ENCODE measurements at regions not wholly inside any gene's neighbourhood (a gene's known extent, or its start where the extent isn't known, plus 50 kb on each side); places are given as distances from the start of the nearest gene placed in this dataset.
A peak's percentile ranks its signal among the peaks of the same experiment; 100 is the strongest.
"Not testable (repeated sequence)": the region's sequence is repeated elsewhere in the genome, so short reads cannot be mapped to it uniquely, and the experiment has no call there.

DNA sequence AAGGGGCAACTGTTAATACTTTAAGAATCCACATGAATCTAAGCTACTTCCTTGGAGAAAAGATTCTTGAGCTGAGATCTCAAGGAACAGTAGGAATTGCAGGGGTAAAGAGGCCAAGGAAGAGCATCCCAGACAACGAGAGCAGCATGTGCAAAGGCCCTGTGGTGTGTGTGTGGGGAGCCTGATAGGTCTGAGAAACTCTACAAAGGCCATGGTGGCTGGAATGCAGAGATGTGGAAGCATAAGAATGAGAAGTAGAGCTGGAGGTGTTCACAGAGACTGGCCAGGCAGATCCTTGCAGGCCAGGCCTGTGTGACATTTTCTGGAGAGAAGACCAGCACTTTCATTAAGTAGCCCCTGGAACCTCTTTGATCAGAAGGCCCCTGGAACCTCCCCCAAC, 105.8 kb upstream of the GRK3 start:
- not testable (repeated sequence) for DNase-seq (ENCODE audit: low spot score)

DNA sequence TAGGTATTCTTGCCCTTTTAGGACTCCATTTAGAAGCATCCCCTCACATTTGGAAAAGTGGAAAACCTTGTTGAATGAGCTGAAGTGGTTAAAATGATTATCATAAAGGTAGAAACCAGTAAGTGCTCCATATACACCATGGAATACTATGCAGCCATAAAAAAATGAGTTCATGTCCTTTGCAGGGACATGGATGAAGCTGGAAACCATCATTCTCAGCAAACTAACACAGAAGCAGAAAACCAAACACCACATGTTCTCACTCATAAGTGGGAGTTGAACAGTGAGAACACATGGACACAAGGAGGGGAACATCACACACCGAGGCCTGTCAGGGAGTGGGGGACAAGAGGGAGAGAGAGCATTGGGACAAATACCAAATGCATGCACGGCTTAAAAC, 103.8 kb upstream of the GRK3 start:
- not testable (repeated sequence) for DNase-seq (ENCODE audit: low spot score)

DNA sequence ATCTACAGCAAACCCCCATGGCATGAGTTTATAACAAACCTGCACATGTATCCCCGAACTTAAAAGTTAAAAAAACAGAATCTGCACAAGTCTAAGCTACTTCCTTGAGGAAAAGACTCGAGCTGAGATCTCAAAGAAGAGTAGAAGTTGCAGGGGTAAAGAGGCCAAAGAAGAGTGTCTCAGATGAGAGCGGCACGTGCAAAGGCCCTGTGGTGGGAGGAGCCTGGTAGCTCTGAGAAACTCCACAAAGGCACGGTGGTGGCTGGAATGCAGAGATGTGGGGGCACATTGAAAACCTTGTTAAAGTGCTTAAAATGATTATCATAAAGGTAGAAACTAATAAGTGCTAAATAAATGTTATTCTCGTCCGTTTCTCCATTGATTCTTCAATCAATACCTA, 103.2 kb upstream of the GRK3 start:
- DNase-seq (ENCODE audit: low spot score): no peak

DNA sequence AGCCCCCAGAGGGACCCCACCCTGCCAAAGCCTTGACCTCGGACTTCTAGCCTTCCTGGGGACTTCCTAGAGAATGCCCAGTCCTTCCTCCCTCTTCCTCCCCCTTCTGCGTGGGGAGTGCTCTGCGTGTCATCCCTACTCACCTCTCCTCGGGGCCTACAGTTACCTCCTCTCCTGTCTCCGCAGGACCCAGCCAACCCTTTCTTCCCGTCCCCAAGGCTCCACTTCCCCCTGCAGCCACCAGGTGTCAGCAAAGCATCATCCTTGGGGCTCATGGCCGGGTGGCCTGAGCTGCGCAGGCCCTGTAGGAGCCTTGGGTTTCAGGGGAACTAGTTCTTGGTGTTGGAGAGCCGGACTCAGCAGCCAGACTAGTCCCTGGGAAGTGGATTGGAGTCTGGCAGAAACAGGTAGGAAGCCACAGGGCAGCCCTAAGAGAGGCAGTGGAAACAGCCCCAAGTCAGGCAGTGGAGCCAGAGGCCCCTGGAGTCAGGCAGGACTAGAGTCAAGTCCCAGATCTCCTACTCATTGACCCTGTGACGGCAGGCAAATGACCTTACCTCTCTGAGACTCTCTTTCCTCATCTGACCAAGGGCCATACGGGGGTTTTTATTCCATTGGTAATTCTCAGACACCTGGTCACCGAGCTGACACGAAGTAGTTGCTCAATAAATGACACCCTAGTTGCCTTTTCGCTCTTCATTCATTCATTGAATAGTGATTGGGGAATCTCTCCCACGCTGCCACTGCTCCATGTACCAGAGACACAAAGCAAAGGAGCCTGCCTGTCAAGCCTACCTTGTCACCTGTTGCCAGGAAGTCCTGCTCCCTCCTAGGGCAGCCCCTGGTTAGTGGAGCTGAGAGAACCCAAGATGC, 101.8 kb upstream of the GRK3 start:
- DNase-seq (ENCODE audit: low spot score): peak; percentile 85

DNA sequence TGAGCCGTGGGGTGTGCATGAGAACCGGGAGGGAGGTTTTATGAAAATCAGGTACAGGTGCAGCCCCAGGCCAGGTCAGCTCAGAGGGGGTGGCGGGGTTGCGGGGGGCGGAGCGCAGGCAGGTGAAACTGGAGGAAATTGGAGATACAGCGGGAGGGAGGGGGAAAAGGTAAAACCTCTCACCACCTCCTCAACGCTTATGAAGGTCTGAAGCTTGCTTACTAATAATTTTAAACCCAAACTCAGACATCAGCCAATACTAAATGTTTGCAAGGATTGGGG, 101.2 kb upstream of the GRK3 start:
- DNase-seq (ENCODE audit: low spot score): not testable (repeated sequence)

DNA sequence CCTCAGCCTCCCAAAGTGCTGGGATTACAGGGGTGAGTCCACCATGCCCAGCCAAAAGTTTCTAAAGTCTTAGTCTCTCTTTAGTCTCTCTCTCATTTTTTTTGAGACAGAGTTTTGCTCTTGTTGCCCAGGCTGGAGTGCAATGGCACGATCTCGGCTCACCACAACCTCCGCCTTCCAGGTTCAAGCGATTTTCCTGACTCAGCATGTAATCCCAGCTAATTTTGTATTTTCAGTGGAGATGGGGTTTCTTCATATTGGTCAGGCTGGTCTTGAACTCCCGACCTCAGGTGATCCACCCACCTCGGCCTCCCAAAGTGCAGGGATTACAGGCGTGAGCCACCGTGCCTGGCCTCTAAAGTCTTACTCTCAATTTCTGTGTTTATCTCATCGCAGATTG, 100.1 kb upstream of the GRK3 start:
- not testable (repeated sequence) for DNase-seq (ENCODE audit: low spot score)

DNA sequence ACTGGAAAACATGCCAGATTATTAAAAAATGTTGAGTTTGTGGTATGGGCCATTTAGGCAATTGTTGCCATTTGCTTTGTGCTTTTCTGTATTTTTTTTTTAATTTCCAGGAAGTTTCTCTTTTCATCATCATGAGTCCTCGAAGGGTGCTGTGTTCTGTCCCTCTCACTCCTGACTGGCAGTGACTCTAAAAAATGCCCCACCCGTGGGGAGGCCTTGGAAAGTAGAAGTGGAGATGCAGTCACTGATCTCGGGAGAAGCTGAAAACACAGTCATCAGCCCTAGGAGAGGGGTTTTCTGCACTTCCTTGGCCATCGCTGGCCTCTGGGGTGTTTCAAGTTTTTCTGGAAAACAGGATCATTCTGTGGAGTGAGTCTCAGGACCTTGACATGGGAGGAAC, 98.5 kb upstream of the GRK3 start:
- DNase-seq (ENCODE audit: low spot score): no peak

DNA sequence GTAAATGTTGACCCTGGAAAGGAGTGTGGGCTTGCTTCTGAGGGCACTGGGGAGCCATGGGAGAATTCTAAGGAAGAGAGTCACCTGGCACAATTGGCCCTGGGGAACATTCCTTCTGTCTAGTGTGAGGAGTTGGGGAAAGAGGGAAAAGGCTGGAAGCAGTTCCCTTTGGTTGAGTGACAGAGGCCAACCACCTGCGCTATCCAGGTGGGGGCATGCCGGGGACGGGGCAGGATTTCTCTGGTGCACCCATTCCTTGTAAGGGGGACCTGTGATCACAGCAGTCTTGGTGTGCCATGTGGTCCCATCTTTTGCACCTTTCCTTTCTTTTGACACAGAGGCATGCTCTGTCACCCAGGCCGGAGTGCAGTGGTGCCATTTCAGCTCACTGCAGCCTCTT, 92.1 kb upstream of the GRK3 start:
- DNase-seq (ENCODE audit: low spot score): no peak

DNA sequence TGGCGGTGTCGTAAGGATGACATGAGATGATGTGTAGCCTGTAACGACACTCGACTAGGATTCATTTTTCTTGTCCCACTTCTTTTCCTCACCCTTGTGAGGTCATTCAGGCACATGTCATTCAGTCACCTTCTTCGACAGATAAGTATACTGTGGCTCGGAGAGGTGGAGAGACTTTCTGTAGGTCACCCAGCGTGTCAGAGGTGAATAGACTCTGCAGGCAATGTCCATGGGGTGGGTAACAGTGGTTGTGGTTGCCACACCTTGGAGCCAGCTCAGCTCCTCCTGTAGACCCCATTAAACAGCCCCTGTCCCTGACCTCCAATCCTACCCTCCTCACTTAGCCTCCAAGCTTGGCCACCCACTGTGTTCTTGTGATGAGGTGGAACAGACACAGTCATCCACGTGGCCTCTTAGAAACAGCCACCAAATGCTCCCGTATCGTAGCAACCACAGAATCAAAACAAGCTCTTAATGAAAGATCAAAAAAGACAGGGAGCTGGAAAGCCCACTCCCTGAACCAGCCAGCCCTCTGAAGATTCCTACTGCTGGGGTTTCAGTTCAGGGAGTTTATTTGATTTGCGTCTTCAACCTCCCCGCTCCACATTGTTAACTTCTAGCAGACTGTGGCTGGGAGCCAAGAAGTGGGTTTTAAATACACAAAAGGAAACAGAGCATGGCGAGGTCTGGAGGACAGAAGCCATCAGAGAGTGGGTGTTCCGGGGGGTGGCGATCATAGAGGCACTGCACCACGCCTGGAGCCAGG, 89.0 kb upstream of the GRK3 start:
- DNase-seq (ENCODE audit: low spot score): no peak

DNA sequence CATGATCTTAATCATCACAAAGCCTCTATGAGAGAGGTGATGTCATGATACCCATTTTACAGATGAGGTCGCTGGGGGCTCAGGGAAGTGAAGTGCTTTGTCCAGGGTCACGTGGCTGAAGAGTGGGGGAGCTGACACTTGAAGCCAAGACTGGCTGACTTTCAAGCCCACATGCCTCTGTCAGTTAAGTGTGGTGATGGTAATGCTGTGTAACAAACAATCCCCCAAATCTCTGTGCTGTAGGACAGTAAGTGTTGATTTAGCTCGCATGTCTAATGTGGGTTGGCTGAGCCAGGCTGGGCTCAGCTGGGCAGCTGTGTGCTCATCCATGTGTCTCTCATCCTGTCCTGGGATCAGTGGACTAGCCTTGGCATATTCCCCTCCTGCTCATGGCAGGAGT, 87.1 kb upstream of the GRK3 start:
- DNase-seq (ENCODE audit: low spot score): no peak

DNA sequence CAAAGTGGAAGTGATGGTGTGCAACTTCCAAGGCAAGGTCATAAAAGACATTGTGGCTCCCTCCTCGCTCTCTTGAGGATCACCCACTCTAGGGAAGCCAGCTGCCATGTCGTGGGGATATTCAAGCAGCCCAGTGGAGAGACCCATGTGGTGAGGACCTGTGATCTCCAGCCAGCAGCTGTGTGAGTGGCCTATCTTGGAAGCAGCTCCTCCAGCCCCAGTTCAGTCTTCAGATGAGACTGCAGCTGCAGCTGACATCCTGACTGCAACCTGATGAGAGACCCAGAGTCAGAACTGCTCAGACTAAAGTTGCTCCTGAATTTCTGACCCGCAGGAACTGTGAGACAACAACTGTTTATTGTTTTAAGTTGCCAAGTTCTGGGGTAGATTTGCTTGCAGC, 86.4 kb upstream of the GRK3 start:
- DNase-seq (ENCODE audit: low spot score): no peak

DNA sequence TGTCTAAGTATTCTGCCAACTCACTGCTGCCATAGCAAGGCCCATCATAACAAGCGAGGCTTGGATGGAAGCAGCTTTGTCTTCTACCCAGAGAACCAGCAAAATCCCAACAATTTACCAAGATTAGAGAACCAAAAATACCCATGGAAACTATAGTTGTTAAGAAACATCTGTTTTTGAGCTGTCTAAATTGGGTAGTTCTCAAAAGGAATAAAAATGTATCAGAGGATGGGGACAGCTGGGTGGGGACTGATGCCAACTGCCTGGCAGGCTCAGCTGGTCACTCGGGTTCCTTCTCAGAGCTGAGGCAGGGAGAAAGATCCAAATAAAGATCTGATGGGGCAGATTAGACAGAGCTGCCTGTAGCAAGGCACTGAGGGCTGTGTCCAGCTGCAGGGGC, 85.9 kb upstream of the GRK3 start:
- DNase-seq (ENCODE audit: low spot score): no peak

DNA sequence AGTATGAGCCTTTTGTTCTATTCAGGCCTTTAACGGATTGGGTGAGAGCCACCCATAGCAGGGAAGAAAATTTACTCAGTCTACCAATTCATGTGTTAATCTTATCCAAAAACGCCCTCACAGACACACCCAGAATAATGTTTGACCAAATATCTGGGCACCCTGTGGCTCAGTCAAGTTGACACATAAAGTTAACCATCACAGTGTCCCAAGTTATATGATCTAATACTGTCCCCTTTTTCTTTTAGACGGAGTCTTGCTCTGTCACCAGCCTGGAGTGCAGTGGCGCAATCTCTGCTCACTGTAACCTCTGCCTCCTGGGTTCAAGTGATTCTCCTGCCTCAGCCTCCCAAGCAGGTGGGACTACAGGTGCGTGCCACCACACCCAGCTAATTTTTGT, 83.6 kb upstream of the GRK3 start:
- DNase-seq (ENCODE audit: low spot score): not testable (repeated sequence)

DNA sequence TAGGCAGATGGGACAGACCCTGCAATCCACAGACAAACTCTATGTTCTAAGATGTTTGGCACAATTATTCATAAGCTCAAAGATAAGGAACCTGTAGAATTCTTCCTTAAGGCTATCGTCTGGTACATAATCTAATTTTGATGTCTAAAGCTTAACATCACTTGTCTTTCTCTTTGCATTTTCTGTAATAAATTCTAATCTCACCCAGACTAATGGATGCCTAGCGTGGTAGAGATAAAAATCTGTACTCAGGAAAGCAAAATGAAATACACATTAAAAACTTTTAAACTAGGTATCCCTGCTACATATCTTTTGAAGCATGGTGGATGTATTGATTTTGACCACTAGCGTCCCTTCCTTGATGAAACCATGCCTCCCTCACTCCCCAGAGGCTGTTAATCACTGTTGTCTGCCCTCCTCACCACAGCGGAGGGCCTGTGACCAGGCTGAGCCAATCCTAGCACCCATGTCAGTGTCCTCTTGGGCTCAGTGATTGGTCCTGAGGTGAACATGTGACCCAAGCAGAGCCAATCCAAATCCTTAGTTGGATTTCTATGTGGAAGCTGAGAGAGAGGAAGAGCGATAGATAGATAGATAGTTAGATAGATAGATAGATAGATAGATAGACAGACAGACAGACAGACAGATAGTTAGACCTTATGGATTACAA, 82.2 kb upstream of the GRK3 start:
- DNase-seq (ENCODE audit: low spot score): no peak

DNA sequence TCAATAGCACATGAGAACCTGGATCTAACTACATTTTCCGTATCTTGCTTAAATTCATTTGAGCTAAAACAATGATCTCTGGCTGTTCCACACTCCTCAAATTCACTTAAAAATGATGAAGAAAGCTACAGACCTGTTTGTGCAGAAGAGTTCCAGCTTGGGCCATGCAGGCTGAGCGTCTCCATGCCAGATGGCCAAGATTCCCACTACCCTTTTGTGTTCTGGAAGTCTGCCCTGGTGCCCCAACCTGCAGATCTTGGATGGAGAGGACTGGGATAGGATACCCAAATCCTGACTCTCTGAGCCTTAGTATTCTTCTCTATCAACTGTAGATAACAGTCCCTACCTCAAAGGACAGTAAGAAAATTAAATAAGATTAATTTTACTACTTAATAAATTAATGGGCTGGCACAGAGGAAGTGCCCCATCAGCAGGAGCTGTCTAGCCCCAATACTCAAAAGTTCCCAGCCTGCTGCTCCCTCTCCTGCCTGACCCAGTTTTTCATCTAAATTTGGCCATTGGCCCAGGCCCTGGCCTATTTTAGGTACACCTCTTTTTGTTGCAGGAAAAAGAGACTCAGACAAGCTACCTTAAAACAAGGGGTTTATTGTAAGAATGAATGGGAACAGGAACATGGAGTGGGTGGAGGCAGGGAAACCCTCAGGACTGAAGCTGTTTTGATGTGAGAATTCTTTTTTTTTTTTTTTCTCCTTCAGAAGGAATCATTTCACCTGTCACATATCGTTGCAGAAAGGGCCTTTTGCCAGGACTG, 81.4 kb upstream of the GRK3 start:
- DNase-seq (ENCODE audit: low spot score): peak; percentile 61

DNA sequence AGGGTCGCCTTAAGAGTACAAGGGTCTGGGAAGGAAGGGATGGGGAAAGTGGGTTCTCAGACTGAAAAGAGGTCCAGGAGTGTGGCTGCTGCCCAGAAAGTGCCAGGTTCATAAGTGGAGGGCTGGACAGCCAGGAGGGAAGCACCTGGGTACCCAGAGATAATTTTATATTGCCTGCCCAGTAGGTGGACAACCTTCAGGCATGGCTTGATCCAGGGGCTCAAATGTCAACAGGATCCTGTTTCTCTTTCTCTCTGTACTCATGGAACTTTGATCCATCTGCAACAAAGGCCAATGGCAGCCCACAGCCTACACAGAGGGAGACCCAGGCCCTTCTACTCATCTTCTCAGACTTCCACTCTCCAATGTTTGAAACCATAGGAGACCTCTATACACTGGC, 80.5 kb upstream of the GRK3 start:
- no peak for DNase-seq (ENCODE audit: low spot score)

DNA sequence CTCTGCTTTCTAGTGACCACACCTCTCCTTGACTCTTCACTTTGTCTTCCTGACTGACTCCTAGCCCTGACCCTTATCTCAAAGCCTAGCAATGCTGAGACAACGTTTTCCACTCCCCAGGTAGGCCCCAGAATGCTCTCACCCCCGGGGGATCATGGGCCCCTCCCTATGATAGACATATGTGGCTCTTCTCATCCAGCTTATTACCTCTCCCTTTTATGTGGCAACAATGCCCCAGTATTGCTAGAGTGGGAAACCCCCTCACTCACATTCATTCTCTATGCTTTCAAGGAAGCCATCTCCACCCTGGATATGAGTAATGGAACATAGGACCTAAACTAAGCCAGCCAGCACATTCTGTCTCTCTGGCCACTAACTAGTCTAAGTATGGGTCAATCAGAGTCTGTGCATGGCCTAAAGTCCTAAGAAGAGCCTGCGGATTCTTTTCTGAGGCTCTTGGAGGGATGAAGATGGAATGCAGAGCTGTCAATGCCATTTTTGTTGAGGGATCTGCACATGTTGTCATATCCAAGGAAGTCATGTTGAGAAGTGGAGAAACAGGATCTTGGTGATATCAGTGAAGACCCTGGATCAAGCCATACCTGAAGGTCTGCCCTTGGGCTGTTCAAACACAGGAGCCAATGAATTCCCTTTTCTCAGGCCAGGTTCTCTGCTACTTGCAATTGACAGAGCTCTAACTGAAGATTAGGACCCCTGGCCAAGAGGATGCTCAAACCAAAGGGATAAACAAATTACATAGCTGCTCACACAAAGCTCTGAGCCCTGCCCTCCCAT, 79.8 kb upstream of the GRK3 start:
- no peak for DNase-seq (ENCODE audit: low spot score)

DNA sequence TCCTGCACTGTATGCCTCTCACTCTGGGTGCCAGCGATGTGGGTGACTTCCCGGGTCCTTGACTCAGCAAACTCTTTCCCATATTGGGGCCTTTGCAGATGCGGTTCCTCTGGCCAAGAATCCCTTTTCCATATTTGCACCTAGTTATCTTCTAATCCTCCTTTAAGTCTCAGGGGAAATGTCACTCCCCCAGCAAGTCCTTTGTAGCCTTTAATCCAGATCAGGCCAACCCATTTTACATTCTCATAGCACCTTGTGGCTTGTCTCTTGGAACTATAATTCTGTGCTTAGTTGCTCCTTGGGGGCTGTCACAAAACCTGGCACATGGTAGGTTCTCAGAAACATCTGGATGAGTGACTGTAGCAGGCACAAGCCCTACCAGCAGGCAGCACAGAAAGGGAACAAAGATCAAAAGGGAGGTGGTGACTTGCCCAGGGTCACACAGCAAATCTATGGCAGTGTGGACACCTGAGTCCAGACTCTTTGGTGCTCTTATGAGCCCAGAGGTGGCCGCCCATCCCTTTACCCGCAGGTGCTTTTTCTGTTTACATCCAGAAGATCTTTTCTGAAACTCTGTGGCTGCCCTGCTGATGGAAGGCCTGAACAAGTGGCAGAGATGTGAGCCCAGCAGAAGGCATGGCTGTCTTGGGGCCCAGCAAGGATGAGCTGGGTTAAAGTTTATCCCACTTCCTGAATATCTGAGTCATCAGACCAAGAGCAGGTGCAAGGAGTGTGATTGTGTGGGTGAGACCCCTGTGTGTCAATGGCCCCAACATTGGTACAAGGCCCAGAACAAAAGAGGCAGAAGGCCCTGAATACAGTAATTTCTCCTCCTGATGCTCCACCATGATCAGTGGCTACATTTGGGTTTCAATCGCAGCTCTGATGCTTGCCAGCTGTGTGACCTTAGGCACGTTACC, 78.6 kb upstream of the GRK3 start:
- no peak for DNase-seq (ENCODE audit: low spot score)

DNA sequence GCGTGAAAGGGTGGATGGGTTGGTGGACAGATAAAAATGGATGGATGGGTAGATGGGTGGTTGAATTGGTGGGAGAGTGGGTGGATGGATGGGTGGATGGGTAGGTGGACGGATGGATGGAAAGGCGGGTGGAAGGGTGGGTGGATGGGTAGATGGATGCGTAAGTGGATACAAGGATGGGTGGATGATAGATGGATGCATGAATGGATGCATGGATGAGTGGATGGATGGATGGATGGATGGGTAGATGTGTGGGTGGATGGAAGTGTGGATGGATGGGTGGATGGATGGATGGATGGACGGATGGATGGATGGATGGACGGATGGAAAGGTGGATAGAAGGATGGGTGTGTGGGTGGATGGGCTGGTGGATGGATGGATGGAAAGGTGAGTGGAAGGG, 77.0 kb upstream of the GRK3 start:
- no peak for DNase-seq (ENCODE audit: low spot score)

DNA sequence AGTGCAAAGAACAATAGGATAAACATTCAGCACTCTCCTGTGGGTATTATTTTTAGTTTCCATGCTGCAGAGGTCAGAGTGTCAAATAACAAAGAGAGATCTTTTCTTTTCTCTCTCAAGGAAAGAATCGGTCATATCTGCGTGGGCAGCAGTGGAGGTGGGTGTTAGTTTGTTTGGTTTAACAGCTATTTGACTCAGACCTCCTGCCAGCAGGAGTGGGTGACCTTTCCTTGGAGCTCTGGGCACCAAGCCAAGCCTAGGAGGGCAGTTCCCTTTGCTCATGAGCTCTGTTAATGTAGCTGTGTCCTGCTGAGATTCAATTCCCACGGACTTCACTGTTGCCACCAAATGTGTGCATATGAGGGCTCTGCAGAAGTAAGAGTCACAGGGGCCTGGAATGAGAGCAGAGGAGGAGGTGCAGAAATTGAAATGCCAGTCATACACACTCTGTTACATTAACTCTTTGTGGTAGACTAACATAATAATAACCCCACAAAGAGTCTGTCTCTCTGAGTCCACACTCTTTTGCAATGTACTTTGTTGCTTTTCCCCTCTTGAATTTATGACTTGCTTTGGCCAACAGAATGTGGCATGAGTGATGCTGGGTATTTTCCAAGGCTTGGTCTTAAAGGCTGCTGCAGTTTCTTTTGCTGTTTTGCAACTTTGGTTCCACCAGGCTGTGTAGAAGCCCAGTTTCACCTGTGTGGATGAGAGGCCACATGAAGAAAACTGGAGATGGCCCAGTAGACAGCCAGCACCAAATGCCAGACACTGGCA, 76.0 kb upstream of the GRK3 start:
- peak; percentile 83 for DNase-seq (ENCODE audit: low spot score)
